Glutamatergic neuron (in vitro differentiated cells): ENCODE measurements at regions not wholly inside any gene's neighbourhood (a gene's known extent, or its start where the extent isn't known, plus 50 kb on each side); places are given as distances from the start of the nearest gene placed in this dataset.

Experiments
- DNase-seq: peaks from one replicate; pipeline ENCODE4 v3.0.0; 2022
- H3K27ac Mint-ChIP-seq: one replicate; pipeline ENCODE4 v1.8.0; 2020; ENCODE audit warnings: mild to moderate bottlenecking, mixed read lengths, inconsistent platforms; ENCODE audit not compliant: unreplicated experiment
- H3K27me3 Mint-ChIP-seq: one replicate; pipeline ENCODE4 v1.8.0; 2020; ENCODE audit warnings: mild to moderate bottlenecking, moderate library complexity, mixed read lengths, inconsistent platforms; ENCODE audit not compliant: unreplicated experiment
- H3K36me3 Mint-ChIP-seq: one replicate; pipeline ENCODE4 v1.8.0; 2020; ENCODE audit warnings: mild to moderate bottlenecking, mixed read lengths, inconsistent platforms; ENCODE audit not compliant: unreplicated experiment
- H3K4me1 Mint-ChIP-seq: one replicate; pipeline ENCODE4 v1.8.0; 2020; ENCODE audit warnings: mild to moderate bottlenecking, low read depth, mixed read lengths, inconsistent platforms; ENCODE audit not compliant: unreplicated experiment
- H3K4me3 Mint-ChIP-seq: one replicate; pipeline ENCODE4 v1.8.0; 2020; ENCODE audit warnings: mild to moderate bottlenecking, mixed read lengths, inconsistent platforms; ENCODE audit not compliant: unreplicated experiment
- H3K9me3 Mint-ChIP-seq: one replicate; pipeline ENCODE4 v1.8.0; 2020; ENCODE audit warnings: mild to moderate bottlenecking, moderate library complexity, mixed read lengths, inconsistent platforms; ENCODE audit not compliant: unreplicated experiment
- TF ChIP-seq, protein P1 (sequence below): fragments of 200-600 bp; sonication (generic); IDR thresholded peaks from one replicate; pipeline ENCODE4 v1.5.0; 2021; ENCODE audit not compliant: partially characterized antibody, unreplicated experiment

DNA sequence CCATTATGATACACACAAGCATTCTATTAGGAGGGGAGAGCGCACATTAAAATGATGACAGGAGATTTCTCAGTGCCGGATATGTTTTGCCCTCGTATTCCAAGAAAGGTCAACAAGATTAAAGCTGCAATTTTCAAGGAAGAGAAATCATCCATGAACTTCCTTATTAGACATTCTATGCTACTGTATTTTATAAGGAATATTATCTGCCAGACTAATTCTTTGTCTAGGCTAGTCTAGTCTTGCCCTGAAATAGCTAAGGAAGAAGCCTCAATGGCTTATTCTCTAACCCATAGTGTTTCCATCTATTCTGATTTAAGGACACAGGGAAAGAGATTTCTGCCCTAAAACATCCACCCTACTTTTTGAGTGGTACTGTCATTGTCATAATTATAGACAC is 315.4 kb downstream of the ADGRG6 start:
- no peak for DNase-seq
- Mint-ChIP-seq H3K36me3 (no peaks in the 10 kb centered on the region), H3K27ac (no peak overlapping the region), H3K9me3 (no peaks in the 10 kb centered on the region), H3K4me3 (no peak overlapping the region), H3K27me3 (peaks cover 5% of the 10 kb centered on the region), H3K4me1 (no peaks in the 10 kb centered on the region)
- TF ChIP-seq, protein P1, sequence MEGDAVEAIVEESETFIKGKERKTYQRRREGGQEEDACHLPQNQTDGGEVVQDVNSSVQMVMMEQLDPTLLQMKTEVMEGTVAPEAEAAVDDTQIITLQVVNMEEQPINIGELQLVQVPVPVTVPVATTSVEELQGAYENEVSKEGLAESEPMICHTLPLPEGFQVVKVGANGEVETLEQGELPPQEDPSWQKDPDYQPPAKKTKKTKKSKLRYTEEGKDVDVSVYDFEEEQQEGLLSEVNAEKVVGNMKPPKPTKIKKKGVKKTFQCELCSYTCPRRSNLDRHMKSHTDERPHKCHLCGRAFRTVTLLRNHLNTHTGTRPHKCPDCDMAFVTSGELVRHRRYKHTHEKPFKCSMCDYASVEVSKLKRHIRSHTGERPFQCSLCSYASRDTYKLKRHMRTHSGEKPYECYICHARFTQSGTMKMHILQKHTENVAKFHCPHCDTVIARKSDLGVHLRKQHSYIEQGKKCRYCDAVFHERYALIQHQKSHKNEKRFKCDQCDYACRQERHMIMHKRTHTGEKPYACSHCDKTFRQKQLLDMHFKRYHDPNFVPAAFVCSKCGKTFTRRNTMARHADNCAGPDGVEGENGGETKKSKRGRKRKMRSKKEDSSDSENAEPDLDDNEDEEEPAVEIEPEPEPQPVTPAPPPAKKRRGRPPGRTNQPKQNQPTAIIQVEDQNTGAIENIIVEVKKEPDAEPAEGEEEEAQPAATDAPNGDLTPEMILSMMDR: no peak

DNA sequence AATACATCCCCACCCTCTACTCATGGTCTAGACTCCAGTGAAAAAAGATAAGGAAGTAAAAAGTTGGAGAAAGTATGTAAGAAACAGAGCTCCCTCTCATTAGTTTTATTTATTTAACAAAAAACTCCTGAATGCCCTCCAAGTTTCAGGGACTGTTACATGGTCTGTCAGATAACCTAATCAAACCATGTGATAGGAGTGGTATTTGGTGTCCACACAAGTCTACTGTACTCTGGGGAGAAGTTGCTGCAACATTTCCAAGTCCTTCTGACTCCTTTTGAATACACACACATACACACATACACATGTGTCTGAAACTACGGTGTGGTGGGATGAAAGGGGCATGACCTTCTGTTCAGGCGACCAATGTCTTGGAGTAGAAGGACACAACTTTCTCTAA is 320.0 kb downstream of the ADGRG6 start:
- H3K4me1 Mint-ChIP-seq: no peaks in the 10 kb centered on the region
- H3K27ac Mint-ChIP-seq: no peak overlapping the region

DNA sequence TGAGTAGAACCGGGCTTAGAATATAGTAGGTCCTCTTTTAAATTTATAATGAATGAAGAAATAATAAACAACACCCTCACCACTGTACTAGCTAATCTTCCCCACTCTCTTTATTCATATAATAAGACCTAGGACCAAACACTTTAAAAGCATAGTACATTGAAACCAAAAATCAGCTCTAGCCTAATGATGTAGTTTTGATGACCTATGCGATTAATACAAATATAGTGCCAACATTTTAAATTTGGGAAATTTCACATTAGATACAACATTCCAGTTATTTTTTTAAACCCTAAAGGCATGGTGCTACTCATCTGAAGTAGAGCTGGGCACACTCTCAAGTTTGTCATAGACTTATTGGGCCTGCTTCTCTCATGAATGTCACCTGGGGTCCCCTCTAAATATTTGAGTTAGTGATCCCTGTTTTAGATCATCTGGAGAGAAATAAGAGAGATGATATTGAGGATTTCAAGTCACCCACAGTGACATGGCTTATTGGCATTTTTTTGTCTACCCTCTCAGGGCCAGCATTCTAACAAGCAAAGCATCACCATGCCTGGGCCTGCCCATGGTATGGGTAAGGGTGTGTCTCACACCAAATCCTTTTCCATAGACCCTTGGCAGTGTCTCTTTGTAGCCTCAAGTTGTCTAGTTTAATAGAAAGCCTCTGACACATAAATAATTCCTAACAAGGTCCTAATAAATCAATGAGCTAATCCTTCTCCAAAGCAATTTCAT is 319.8 kb downstream of the HIVEP2 start:
- Mint-ChIP-seq H3K9me3 (peaks cover 1% of the 10 kb centered on the region), H3K36me3 (no peaks in the 10 kb centered on the region), H3K27ac (no peak overlapping the region), H3K27me3 (peaks cover 2% of the 10 kb centered on the region), H3K4me3 (no peak overlapping the region), H3K4me1 (no peaks in the 10 kb centered on the region)
- DNase-seq: no peak
- TF ChIP-seq, protein P1: no peak

More for the DNA sequence above, 320.0 kb downstream of the ADGRG6 start:
- H3K27me3 Mint-ChIP-seq: peaks cover 2% of the 10 kb centered on the region
- peaks cover 1% of the 10 kb centered on the region for H3K9me3 Mint-ChIP-seq
- no peaks in the 10 kb centered on the region for H3K36me3 Mint-ChIP-seq
- TF ChIP-seq, protein P1: no peak
- no peak overlapping the region for H3K4me3 Mint-ChIP-seq
- DNase-seq: no peak

DNA sequence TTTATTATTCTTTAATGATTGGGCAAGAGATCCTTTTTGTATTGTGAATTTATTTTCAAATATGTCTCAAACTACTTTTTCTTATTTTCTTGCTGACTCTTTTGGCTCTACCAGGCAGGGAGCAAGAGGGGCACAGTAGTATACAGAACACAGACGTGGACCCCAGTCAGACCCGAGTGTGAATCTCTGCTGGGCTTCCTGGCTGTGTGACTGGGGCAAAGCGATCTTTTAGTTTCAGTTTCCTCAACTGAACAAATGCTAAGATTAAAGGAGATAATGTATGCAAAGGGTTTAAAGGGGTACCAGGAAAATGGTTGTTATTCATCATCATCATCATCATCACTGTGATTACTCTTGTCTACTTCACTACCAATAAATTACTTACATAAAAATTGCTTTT is 317.5 kb downstream of the HIVEP2 start:
- H3K27me3 Mint-ChIP-seq: no peaks in the 10 kb centered on the region
- DNase-seq: no peak
- H3K4me1 Mint-ChIP-seq: no peaks in the 10 kb centered on the region
- H3K9me3 Mint-ChIP-seq: peaks cover 1% of the 10 kb centered on the region
- TF ChIP-seq, protein P1: no peak
- no peak overlapping the region for H3K27ac Mint-ChIP-seq
- no peaks in the 10 kb centered on the region for H3K36me3 Mint-ChIP-seq
- no peak overlapping the region for H3K4me3 Mint-ChIP-seq

DNA sequence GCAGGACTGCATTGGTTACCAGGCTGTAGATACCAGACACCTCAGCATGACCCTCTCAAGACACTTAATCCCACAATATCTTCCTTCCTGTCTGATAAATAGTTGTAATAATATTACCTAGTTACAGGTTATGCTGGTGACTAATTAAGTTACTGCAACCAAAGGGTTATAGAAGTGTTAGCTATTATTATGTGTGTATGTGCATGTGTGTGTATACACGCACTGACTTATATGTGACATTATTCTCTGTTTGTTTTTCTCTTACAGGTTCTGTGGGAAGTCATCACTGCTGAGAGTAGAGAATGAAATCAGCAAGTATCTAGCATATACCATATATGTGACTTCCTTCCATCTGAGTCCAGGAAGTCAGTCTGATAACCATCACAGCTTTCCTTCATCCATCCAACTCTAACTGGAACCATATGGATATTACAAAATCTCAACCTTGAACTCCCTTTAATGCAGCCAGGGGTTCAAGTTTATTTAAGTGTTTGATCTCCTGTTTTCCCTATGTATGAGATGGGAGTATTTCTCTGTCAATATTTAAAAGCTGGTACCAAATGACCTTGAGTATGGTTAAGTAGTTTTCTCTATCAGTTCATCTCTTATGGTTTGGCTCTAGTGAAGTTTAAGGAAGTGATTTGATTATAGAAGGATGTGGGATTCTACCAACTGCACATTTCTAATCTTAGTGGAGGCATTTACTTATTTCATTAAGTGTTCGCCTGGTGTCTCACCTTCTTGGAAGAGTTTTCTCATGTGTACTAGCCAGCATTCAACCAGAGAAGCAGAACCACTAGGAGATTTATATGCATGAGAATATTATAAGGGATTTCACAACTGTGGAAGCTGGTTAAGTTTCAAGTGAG is 313.2 kb downstream of the HIVEP2 start:
- DNase-seq: no peak
- Mint-ChIP-seq H3K36me3 (no peaks in the 10 kb centered on the region), H3K27ac (no peak overlapping the region), H3K9me3 (no peaks in the 10 kb centered on the region), H3K4me3 (no peak overlapping the region), H3K4me1 (no peaks in the 10 kb centered on the region), H3K27me3 (no peaks in the 10 kb centered on the region)
- TF ChIP-seq, protein P1: no peak
